ENCODE measurements at regions not wholly inside any gene's neighbourhood (a gene's known extent, or its start where the extent isn't known, plus 50 kb on each side); places are given as distances from the start of the nearest gene placed in this dataset.
"Not testable (repeated sequence)": the region's sequence is repeated elsewhere in the genome, so short reads cannot be mapped to it uniquely, and the experiment has no call there.

GRCh38 chr4:1523506-1523905, 117.3 kb upstream of the NKX1-1 start:
- no peak overlapping the region for H3K9ac ChIP-seq (ENCODE audit: insufficient read length, low read depth)
- no peak for DNase-seq (ENCODE audit: low read depth, low spot score)
- no peaks in the 10 kb centered on the region for H3K4me1 ChIP-seq (ENCODE audit: insufficient read depth, insufficient read length)
- H3K4me3 ChIP-seq (ENCODE audit: insufficient read length, low read depth): no peak overlapping the region
- no peaks in the 10 kb centered on the region for H3K9me3 ChIP-seq (ENCODE audit: insufficient read depth, low read length)
- H3K27me3 ChIP-seq (ENCODE audit: insufficient read depth, insufficient read length): peaks cover 25% of the 10 kb centered on the region
- no peak for TF ChIP-seq SUZ12 (IDR thresholded peaks at IDR 0.05; ENCODE audit: extremely low read depth, insufficient read depth, insufficient read length)
- TF ChIP-seq ZNF274 (IDR thresholded peaks at IDR 0.05; ENCODE audit: low read depth, low read length): no peak
- no peak for TF ChIP-seq YY1 (IDR thresholded peaks at IDR 0.05; ENCODE audit: insufficient read depth, insufficient read length)
- no peaks in the 10 kb centered on the region for H3K36me3 ChIP-seq (ENCODE audit: insufficient read depth, insufficient read length, low read length)

GRCh38 chr4:1523033-1523432, 116.8 kb upstream of the NKX1-1 start:
- peaks cover 21% of the 10 kb centered on the region for H3K27me3 ChIP-seq (ENCODE audit: insufficient read depth, insufficient read length)
- H3K36me3 ChIP-seq (ENCODE audit: insufficient read depth, insufficient read length, low read length): no peaks in the 10 kb centered on the region
- no peak for DNase-seq (ENCODE audit: low read depth, low spot score)
- no peaks in the 10 kb centered on the region for H3K9me3 ChIP-seq (ENCODE audit: insufficient read depth, low read length)
- H3K9ac ChIP-seq (ENCODE audit: insufficient read length, low read depth): no peak overlapping the region
- H3K4me3 ChIP-seq (ENCODE audit: insufficient read length, low read depth): no peak overlapping the region
- H3K4me1 ChIP-seq (ENCODE audit: insufficient read depth, insufficient read length): no peaks in the 10 kb centered on the region
- TF ChIP-seq YY1 (IDR thresholded peaks at IDR 0.05; ENCODE audit: insufficient read depth, insufficient read length) (no peak), ZNF274 (IDR thresholded peaks at IDR 0.05; ENCODE audit: low read depth, low read length) (no peak), SUZ12 (IDR thresholded peaks at IDR 0.05; ENCODE audit: extremely low read depth, insufficient read depth, insufficient read length) (no peak)

GRCh38 chr4:1522606-1523005, 116.4 kb upstream of the NKX1-1 start:
- no peaks in the 10 kb centered on the region for H3K36me3 ChIP-seq (ENCODE audit: insufficient read depth, insufficient read length, low read length)
- no peaks in the 10 kb centered on the region for H3K4me1 ChIP-seq (ENCODE audit: insufficient read depth, insufficient read length)
- no peak for TF ChIP-seq YY1 (IDR thresholded peaks at IDR 0.05; ENCODE audit: insufficient read depth, insufficient read length)
- TF ChIP-seq SUZ12 (IDR thresholded peaks at IDR 0.05; ENCODE audit: extremely low read depth, insufficient read depth, insufficient read length): no peak
- TF ChIP-seq ZNF274 (IDR thresholded peaks at IDR 0.05; ENCODE audit: low read depth, low read length): no peak
- no peak overlapping the region for H3K9ac ChIP-seq (ENCODE audit: insufficient read length, low read depth)
- H3K9me3 ChIP-seq (ENCODE audit: insufficient read depth, low read length): no peaks in the 10 kb centered on the region
- H3K27me3 ChIP-seq (ENCODE audit: insufficient read depth, insufficient read length): peaks cover 18% of the 10 kb centered on the region
- H3K4me3 ChIP-seq (ENCODE audit: insufficient read length, low read depth): no peak overlapping the region
- DNase-seq (ENCODE audit: low read depth, low spot score): no peak

GRCh38 chr4:1521821-1522361, 115.6 kb upstream of the NKX1-1 start:
- Histone ChIP-seq H3K9ac (ENCODE audit: insufficient read length, low read depth) (no peak overlapping the region), H3K9me3 (ENCODE audit: insufficient read depth, low read length) (no peaks in the 10 kb centered on the region), H3K27me3 (ENCODE audit: insufficient read depth, insufficient read length) (peaks cover 18% of the 10 kb centered on the region), H3K4me1 (ENCODE audit: insufficient read depth, insufficient read length) (no peaks in the 10 kb centered on the region), H3K36me3 (ENCODE audit: insufficient read depth, insufficient read length, low read length) (no peaks in the 10 kb centered on the region), H3K4me3 (ENCODE audit: insufficient read length, low read depth) (no peak overlapping the region)
- no peak for DNase-seq (ENCODE audit: low read depth, low spot score)
- TF ChIP-seq SUZ12 (IDR thresholded peaks at IDR 0.05; ENCODE audit: extremely low read depth, insufficient read depth, insufficient read length) (no peak), ZNF274 (IDR thresholded peaks at IDR 0.05; ENCODE audit: low read depth, low read length) (no peak), YY1 (IDR thresholded peaks at IDR 0.05; ENCODE audit: insufficient read depth, insufficient read length) (no peak)

GRCh38 chr4:1520795-1521576, 114.7 kb upstream of the NKX1-1 start:
- not testable (repeated sequence) for H3K9me3 ChIP-seq (ENCODE audit: insufficient read depth, low read length); DNase-seq (ENCODE audit: low read depth, low spot score); H3K36me3 ChIP-seq (ENCODE audit: insufficient read depth, insufficient read length, low read length); H3K9ac ChIP-seq (ENCODE audit: insufficient read length, low read depth); H3K4me1 ChIP-seq (ENCODE audit: insufficient read depth, insufficient read length)
- Histone ChIP-seq H3K4me3 (ENCODE audit: insufficient read length, low read depth) (peak overlapping the region; percentile 6), H3K27me3 (ENCODE audit: insufficient read depth, insufficient read length) (peaks cover 18% of the 10 kb centered on the region)

- H3K4me1 ChIP-seq (ENCODE audit: insufficient read depth, insufficient read length): no peaks in the 10 kb centered on the region
- H3K4me3 ChIP-seq (ENCODE audit: insufficient read length, low read depth): no peak overlapping the region
- H3K36me3 ChIP-seq (ENCODE audit: insufficient read depth, insufficient read length, low read length): no peaks in the 10 kb centered on the region
- no peak for TF ChIP-seq ZNF274 (IDR thresholded peaks at IDR 0.05; ENCODE audit: low read depth, low read length)
- TF ChIP-seq YY1 (IDR thresholded peaks at IDR 0.05; ENCODE audit: insufficient read depth, insufficient read length): no peak
- TF ChIP-seq SUZ12 (IDR thresholded peaks at IDR 0.05; ENCODE audit: extremely low read depth, insufficient read depth, insufficient read length): no peak
- peaks cover 12% of the 10 kb centered on the region for H3K27me3 ChIP-seq (ENCODE audit: insufficient read depth, insufficient read length)
- H3K9ac ChIP-seq (ENCODE audit: insufficient read length, low read depth): no peak overlapping the region
- no peak for DNase-seq (ENCODE audit: low read depth, low spot score)
- H3K9me3 ChIP-seq (ENCODE audit: insufficient read depth, low read length): no peaks in the 10 kb centered on the region
These were observed 113.8 kb upstream of the NKX1-1 start for GRCh38 chr4:1519787-1520661.
